NCI-H1417 treated with DMSO at 0.1 percent for 48 hours (cell line): ENCODE measurements at regions not wholly inside any gene's neighbourhood (a gene's known extent, or its start where the extent isn't known, plus 50 kb on each side); places are given as distances from the start of the nearest gene placed in this dataset.
"Not testable (repeated sequence)": the region's sequence is repeated elsewhere in the genome, so short reads cannot be mapped to it uniquely, and the experiment has no call there.

Source experiments
- DNase-seq: peaks from one replicate; lab custom pipeline; 2025; lab: John Stamatoyannopoulos, UW

DNA sequence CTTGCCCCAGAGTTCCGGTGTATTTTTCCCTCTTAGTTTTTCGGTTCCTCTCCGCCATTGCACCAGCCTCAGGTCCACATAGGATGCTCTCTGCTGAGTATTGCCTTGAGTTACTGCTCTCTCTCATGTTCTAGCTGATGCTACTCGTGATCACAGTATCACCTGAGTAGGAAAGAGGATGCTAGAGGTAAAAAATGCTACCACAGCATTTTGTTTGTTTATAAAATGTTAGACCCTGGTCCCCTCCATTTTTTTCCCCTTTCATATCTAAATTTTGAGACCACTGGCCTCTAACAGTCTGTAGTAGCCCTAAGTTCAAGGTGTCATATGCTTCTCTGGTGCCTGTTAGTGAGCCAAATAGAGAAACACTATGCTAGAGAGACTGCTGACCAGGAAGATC lies 175.5 kb downstream of the OR2B2 start:
- no peak for DNase-seq

DNA sequence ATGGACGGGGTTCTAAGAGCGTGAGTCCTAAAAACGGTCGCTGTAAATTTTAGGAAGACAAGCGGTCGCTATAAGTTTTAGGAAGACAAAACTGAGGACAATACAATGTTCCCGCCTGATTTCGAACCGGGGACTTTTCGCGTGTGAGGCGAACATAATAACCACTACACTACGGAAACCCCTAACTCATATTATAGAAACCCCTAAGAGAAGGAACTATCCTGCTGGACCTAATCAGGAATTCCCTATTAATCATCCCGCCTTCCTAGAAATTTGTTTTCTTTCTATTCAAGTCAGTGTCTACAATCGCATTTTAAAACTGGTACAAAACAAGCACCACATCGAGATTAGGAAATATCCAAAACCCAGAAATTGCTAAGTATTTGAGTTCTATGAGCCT lies 183.8 kb downstream of the OR2B2 start:
- DNase-seq, result no peak

- no peak for DNase-seq
These were observed 185.6 kb downstream of the OR2B2 start for GRCh38 chr6:27726619-27727023.

- no peak for DNase-seq
These were observed 191.3 kb downstream of the OR2B2 start for GRCh38 chr6:27720607-27721580.

- not testable (repeated sequence) for DNase-seq
These were observed 193.2 kb downstream of the OR2B2 start for GRCh38 chr6:27719039-27719438.

DNA sequence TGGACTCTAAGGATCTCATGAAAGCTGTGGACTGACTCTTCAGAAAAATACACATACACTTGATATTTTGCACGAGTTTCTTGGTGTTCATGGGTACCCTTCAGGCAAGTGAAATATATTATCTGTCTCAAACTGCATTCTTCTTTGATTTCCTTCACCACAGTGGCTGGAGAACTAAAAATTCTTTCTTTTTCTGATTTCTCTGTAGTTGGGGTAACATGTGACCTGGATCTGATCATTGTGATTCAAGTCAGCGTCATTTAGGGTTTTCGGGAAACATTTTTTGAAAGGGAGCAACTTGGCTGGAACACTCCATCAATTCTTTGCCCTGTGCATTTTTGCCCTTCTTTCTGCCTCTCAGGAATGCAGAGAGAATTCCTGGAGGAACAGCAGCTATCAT lies 205.8 kb downstream of the OR2B2 start:
- no peak for DNase-seq

- DNase-seq, result no peak
These were observed 211.9 kb downstream of the OR2B2 start for GRCh38 chr6:27700337-27700736.

DNA sequence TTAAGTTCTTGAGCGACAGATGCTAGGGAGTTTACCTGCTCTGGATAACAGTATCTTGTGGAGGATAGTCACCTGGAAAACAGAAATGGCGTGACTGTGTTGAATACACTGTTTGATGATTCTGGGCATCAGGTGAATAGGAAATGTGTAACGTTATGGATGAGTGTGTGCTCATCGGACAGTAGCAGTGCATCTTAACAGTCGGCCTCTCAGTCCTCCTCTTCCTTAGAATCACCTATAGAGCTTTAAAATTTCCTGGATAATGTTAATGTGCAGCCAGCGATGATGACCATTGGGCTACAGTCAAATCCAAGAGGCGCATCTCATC lies 217.7 kb downstream of the OR2B2 start:
- no peak for DNase-seq

- no peak for DNase-seq
These were observed 218.2 kb downstream of the OR2B2 start for GRCh38 chr6:27693766-27694546.

GRCh38 chr6:27692133-27692532 lies 219.2 kb upstream of the ZNF184 start:
- DNase-seq, result not testable (repeated sequence)

- peak; percentile 87 for DNase-seq
These were observed 215.2 kb upstream of the ZNF184 start for GRCh38 chr6:27688014-27688586.

- peak; percentile 44 for DNase-seq
These were observed 214.5 kb upstream of the ZNF184 start for GRCh38 chr6:27687154-27688013.

GRCh38 chr6:27685279-27685678 lies 212.4 kb upstream of the ZNF184 start:
- no peak for DNase-seq

GRCh38 chr6:27684264-27685211 lies 211.6 kb upstream of the ZNF184 start:
- no peak for DNase-seq

GRCh38 chr6:27679964-27680694 lies 207.2 kb upstream of the ZNF184 start:
- DNase-seq, result no peak

DNA sequence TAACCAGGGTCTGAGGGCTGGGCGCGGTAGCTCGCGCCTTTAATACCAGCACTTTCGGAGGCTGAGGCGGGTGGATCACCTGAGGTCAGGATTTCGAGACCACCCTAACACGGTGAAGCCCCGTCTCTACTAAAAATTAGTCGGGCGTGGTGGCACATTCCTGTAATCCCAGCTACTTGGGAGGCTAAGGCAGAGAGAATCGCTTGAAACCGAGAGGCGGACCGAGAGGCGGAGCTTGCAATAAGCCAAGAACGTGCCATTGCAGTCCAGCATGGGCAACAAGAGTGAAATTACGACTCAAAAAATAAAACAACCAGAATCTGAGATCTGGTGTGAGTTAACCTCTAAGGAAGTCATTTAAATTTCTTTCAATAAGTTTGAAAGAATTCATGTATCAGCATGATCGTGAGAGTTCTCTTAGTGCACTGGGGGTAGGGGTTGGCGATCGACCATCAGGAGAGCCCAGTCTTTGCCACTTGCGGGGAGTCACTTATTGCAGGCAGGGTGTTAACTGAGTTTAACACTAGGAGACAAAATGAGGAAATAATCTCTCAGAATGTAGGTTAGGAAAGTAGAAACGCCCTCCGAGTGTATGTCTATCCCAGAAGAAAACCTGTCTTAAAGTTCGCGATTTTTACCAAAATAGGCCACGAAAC lies 206.5 kb upstream of the ZNF184 start:
- no peak for DNase-seq

DNA sequence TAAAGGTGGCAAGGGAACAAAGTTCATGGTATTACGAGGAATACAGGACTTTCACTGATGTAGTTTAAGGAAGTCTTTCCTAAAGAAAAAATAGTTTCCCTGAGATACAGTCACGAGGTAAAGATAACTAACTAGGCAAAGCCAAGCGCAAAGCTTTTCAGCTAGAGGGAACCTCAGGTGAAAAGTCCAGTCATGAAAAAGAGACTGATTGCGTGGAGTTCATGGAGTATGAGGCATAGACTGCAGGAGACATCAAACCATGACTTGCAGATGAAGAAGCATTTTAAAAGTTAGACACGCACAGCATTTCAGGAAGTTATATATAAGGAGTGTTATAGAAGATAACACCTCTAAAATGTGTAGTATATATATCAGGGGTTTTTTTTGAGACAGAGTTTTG lies 205.6 kb upstream of the ZNF184 start:
- DNase-seq, result no peak

DNA sequence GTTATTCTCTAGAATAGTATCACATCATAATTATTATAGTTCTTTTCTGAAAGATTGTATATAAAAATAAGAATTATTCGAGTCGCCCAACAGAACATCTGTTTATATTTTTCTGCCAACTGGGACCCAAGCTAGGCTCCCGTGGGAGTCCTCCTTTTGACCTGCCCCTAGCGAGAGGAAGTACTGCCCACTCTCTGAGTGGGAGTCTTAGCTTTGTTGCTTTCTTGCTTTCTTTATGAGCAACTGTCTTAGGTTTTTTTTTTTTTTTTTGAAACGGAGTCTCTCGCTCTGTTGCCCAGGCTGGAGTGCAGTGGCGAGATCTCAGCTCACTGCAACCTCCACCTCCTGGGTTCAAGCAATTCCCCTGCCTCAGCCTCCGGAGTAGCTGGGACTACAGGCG lies 202.0 kb upstream of the ZNF184 start:
- DNase-seq, result no peak

DNA sequence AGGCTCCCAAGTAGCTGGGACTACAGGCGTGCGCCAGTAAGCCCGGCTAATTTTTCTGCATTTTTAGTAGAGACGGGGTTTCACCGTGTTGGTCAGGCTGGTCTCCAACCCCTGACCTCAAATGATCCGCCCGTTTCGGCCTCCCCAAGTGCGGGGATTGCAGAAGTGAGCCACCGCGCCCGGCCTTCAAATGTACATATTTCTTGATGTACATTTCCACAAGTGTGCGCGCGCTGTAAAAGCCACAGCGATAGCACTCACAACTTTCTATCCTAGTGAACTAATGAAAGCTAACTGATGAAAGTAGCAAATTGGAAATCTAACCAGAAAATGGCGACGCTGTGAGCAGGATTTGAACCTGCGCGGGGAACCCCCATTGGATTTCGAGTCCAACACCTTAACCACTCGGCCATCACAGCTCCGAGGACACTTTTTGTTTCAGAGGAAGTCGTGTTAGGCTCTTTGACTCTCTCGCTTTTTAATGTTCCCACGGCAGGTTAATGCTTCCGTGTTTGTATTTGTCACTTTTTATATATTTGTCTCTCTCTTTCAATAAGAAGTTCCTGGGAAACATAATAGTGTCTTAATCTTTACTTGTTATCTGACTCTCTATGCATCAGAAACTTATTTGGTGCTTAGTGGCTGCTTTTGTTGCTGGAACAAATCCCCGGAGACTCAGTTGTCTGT lies 199.4 kb upstream of the ZNF184 start:
- no peak for DNase-seq
